ENCODE measurements at regions not wholly inside any gene's neighbourhood (a gene's known extent, or its start where the extent isn't known, plus 50 kb on each side); places are given as distances from the start of the nearest gene placed in this dataset.

- TF ChIP-seq MGA (IDR thresholded peaks at IDR 0.05) = no peak
- peak; percentile 56; the same call in 1 of the 2 replicates for TF ChIP-seq AFF4 (CRISPR knock-in tag; IDR thresholded peaks at IDR 0.05)
- TF ChIP-seq MCM5 (IDR thresholded peaks at IDR 0.05; ENCODE audit: low read depth) = no peak
- peak; percentile 87 for TF ChIP-seq CTBP1 (IDR thresholded peaks at IDR 0.05; ENCODE audit: borderline replicate concordance)
- no peak for TF ChIP-seq HDAC8 (tag; IDR thresholded peaks at IDR 0.05)
- no peak; the same call in 1 of the 2 replicates for TF ChIP-seq POLR2G (IDR thresholded peaks at IDR 0.05; ENCODE audit: low read depth, low read length)
Observed at GRCh38 chr17:77279448-77280303, 138.9 kb downstream of the SEC14L1 start (continued).
